ENCODE measurements at regions not wholly inside any gene's neighbourhood (a gene's known extent, or its start where the extent isn't known, plus 50 kb on each side); places are given as distances from the start of the nearest gene placed in this dataset.

- TF ChIP-seq SUZ12 (IDR thresholded peaks at IDR 0.05; ENCODE audit: extremely low read depth, insufficient read depth, insufficient read length) (no peak), YY1 (IDR thresholded peaks at IDR 0.05; ENCODE audit: insufficient read depth, insufficient read length) (no peak)
These were observed 131.5 kb upstream of the SLC44A3 start for GRCh38 chr1:94688646-94689045.
